Effector memory CD4-positive, alpha-beta T cell (primary cell): ENCODE measurements at regions not wholly inside any gene's neighbourhood (a gene's known extent, or its start where the extent isn't known, plus 50 kb on each side); places are given as distances from the start of the nearest gene placed in this dataset.

Source experiments
- DNase-seq, 3 donors: peaks; one replicate each; pipeline ENCODE4 v3.0.0-alpha.2; 2020
- H3K27ac ChIP-seq: 2 replicates; pipeline ENCODE4 v1.7.0; 2013; ENCODE audit warnings: mild to moderate bottlenecking, low read length, moderate library complexity; ENCODE audit not compliant: insufficient read depth, poor library complexity, severe bottlenecking
- H3K27me3 ChIP-seq: replicated peaks from 2 replicates; pipeline ENCODE4 v1.7.0; 2013; ENCODE audit warnings: mild to moderate bottlenecking, low read length; ENCODE audit not compliant: insufficient read depth, control insufficient read depth, poor library complexity, severe bottlenecking
- H3K36me3 ChIP-seq: 2 replicates; pipeline ENCODE4 v1.7.0; 2013; ENCODE audit warnings: mild to moderate bottlenecking, low read length, moderate library complexity; ENCODE audit not compliant: control insufficient read depth, insufficient read depth
- H3K4me1 ChIP-seq: 2 replicates; pipeline ENCODE4 v1.7.0; 2013; ENCODE audit warnings: low read length, mild to moderate bottlenecking; ENCODE audit not compliant: control insufficient read depth, insufficient read depth, poor library complexity, severe bottlenecking
- H3K4me3 ChIP-seq: 2 replicates; pipeline ENCODE4 v1.7.0; 2013; ENCODE audit warnings: low read length, low read depth, mild to moderate bottlenecking; ENCODE audit not compliant: insufficient read depth, poor library complexity, severe bottlenecking
- H3K9me3 ChIP-seq: 2 replicates; pipeline ENCODE4 v1.7.0; 2013; ENCODE audit warnings: mild to moderate bottlenecking, low read length, moderate library complexity; ENCODE audit not compliant: control insufficient read depth

DNA sequence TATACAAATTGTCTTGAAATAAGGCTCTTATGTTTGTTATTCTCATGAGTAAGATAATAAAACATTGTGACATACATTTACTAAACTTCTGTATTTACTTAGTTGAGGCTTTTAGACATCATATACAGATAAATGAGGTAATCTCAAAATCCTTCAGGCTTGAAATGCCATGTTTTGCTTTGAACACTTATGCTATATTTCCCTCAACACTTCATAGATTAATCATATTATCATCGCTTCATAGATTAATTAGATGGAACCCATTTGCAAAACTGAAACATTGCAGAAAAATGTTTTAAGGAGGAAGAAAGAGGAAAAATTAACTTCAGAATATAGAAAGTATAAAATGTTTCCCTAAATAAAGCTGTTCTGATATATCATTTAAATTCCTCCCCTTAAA, 165.0 kb upstream of the CNTNAP2 start:
- DNase-seq = no peak
- Histone ChIP-seq H3K27me3 (no peaks in the 10 kb centered on the region), H3K4me3 (no peak overlapping the region), H3K36me3 (no peaks in the 10 kb centered on the region), H3K4me1 (no peaks in the 10 kb centered on the region), H3K27ac (no peak overlapping the region), H3K9me3 (no peaks in the 10 kb centered on the region)

DNA sequence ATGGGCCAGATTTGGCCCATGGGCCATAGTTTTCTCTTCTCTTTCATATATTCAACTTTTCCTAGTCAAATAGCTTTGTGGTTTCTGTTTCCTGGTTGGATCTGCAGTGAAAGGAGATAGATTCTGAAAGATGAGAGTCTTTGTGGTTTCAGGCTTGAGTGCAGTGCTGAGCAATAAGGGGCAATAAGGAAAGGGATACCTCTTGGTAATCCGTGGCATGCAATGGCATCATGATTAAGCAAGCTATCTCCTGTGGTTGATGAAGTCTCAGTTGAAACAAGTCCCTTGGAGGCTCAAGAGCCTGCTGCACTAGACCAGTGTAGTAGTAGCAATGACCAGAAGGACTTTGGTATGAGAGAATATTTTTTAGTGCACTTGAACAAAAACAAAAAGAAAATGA, 187.7 kb upstream of the CNTNAP2 start:
- no peaks in the 10 kb centered on the region for H3K27me3 ChIP-seq
- H3K4me3 ChIP-seq = no peak overlapping the region
- no peaks in the 10 kb centered on the region for H3K4me1 ChIP-seq
- no peak for DNase-seq
- H3K36me3 ChIP-seq = no peaks in the 10 kb centered on the region
- H3K9me3 ChIP-seq = no peaks in the 10 kb centered on the region
- no peak overlapping the region for H3K27ac ChIP-seq

GRCh38 chr7:145919712-145920111, 196.9 kb upstream of the CNTNAP2 start:
- DNase-seq = no peak
- no peak overlapping the region for H3K4me3 ChIP-seq
- no peaks in the 10 kb centered on the region for H3K4me1 ChIP-seq
- H3K27ac ChIP-seq = no peak overlapping the region
- no peaks in the 10 kb centered on the region for H3K36me3 ChIP-seq
- no peaks in the 10 kb centered on the region for H3K27me3 ChIP-seq
- H3K9me3 ChIP-seq = no peaks in the 10 kb centered on the region

DNA sequence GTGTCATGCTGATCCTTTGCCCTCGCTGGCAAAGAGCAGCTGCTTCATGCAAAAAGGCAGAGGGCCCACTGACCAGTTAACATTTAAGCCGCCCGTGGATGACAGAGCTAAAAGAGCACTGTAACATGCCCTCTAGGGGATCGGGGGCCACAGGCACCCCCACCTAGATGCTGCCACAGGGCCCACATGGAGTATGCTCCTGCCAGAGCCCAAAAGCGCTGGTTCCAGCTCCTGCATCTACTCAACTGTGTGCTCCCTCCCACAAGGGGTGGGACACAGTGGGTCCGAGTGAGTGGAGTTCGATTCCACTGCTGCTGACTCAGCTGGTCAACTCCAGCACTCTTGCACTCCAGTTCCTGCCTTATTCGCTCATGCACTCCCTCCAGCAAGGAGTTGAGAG, 199.8 kb upstream of the CNTNAP2 start:
- H3K27ac ChIP-seq = no peak overlapping the region
- H3K4me1 ChIP-seq = no peaks in the 10 kb centered on the region
- no peak overlapping the region for H3K4me3 ChIP-seq
- H3K27me3 ChIP-seq = no peaks in the 10 kb centered on the region
- no peaks in the 10 kb centered on the region for H3K9me3 ChIP-seq
- no peaks in the 10 kb centered on the region for H3K36me3 ChIP-seq
- no peak for DNase-seq

GRCh38 chr7:145915679-145916078, 200.9 kb upstream of the CNTNAP2 start:
- H3K4me1 ChIP-seq = no peaks in the 10 kb centered on the region
- no peaks in the 10 kb centered on the region for H3K9me3 ChIP-seq
- no peak for DNase-seq
- no peak overlapping the region for H3K4me3 ChIP-seq
- no peaks in the 10 kb centered on the region for H3K27me3 ChIP-seq
- no peaks in the 10 kb centered on the region for H3K36me3 ChIP-seq
- H3K27ac ChIP-seq = no peak overlapping the region

GRCh38 chr7:145909991-145910513, 206.5 kb upstream of the CNTNAP2 start:
- H3K4me3 ChIP-seq = no peak overlapping the region

GRCh38 chr7:145903658-145904057, 212.9 kb upstream of the CNTNAP2 start:
- Histone ChIP-seq H3K27ac (no peak overlapping the region), H3K36me3 (no peaks in the 10 kb centered on the region), H3K27me3 (no peaks in the 10 kb centered on the region), H3K9me3 (no peaks in the 10 kb centered on the region), H3K4me1 (no peaks in the 10 kb centered on the region), H3K4me3 (no peak overlapping the region)
- DNase-seq = no peak

More at GRCh38 chr7:145909991-145910513, 206.5 kb upstream of the CNTNAP2 start:
- H3K27ac ChIP-seq = no peak overlapping the region
- H3K36me3 ChIP-seq = no peaks in the 10 kb centered on the region
- no peak for DNase-seq
- H3K27me3 ChIP-seq = no peaks in the 10 kb centered on the region
- no peaks in the 10 kb centered on the region for H3K4me1 ChIP-seq
- H3K9me3 ChIP-seq = no peaks in the 10 kb centered on the region

- Histone ChIP-seq H3K4me3 (no peak overlapping the region), H3K4me1 (no peaks in the 10 kb centered on the region), H3K9me3 (no peaks in the 10 kb centered on the region), H3K36me3 (no peaks in the 10 kb centered on the region), H3K27me3 (no peaks in the 10 kb centered on the region), H3K27ac (no peak overlapping the region)
- no peak for DNase-seq
Observed at GRCh38 chr7:145902123-145902522, 214.5 kb upstream of the CNTNAP2 start.

GRCh38 chr7:145899938-145900337, 216.7 kb upstream of the CNTNAP2 start:
- Histone ChIP-seq H3K9me3 (no peaks in the 10 kb centered on the region), H3K4me1 (no peaks in the 10 kb centered on the region), H3K27me3 (no peaks in the 10 kb centered on the region)

GRCh38 chr7:145893925-145894535, 222.6 kb upstream of the CNTNAP2 start:
- H3K4me1 ChIP-seq = no peaks in the 10 kb centered on the region
- no peak overlapping the region for H3K4me3 ChIP-seq
- H3K9me3 ChIP-seq = no peaks in the 10 kb centered on the region
- H3K27ac ChIP-seq = no peak overlapping the region
- H3K27me3 ChIP-seq = no peaks in the 10 kb centered on the region
- H3K36me3 ChIP-seq = no peaks in the 10 kb centered on the region
- DNase-seq = no peak

More at GRCh38 chr7:145899938-145900337, 216.7 kb upstream of the CNTNAP2 start:
- Histone ChIP-seq H3K36me3 (no peaks in the 10 kb centered on the region), H3K27ac (no peak overlapping the region), H3K4me3 (no peak overlapping the region)
- no peak for DNase-seq
